Central memory CD8-positive, alpha-beta T cell (primary cell): ENCODE measurements at regions not wholly inside any gene's neighbourhood (a gene's known extent, or its start where the extent isn't known, plus 50 kb on each side); places are given as distances from the start of the nearest gene placed in this dataset.

Experiments used
- ATAC-seq: fragments of 150-1000 bp; cut with Tn5 transposase; replicated peaks from 2 replicates; pipeline ENCODE4 v1.10.0; 2022; ENCODE audit warnings: mild to moderate bottlenecking, moderate FRiP score, moderate number of reproducible peaks; ENCODE audit not compliant: poor library complexity, severe bottlenecking; ENCODE audit errors: extremely low read depth
- DNase-seq, 2 donors: peaks; one replicate each; pipeline ENCODE4 v3.0.0; 2021; ENCODE audit warnings: low spot score in 2 of 2
- H3K27ac Mint-ChIP-seq: one replicate; pipeline ENCODE4 v1.8.0; 2022; ENCODE audit warnings: low read depth, mild to moderate bottlenecking, moderate library complexity, mixed read lengths
- H3K27me3 Mint-ChIP-seq: one replicate; pipeline ENCODE4 v1.8.0; 2022; ENCODE audit warnings: mixed read lengths
- H3K36me3 Mint-ChIP-seq: one replicate; pipeline ENCODE4 v1.8.0; 2022; ENCODE audit warnings: mild to moderate bottlenecking, moderate library complexity, mixed read lengths; ENCODE audit not compliant: insufficient read depth
- H3K4me1 Mint-ChIP-seq: one replicate; pipeline ENCODE4 v1.8.0; 2022; ENCODE audit warnings: mixed read lengths
- H3K4me3 Mint-ChIP-seq: one replicate; pipeline ENCODE4 v1.8.0; 2022; ENCODE audit warnings: mild to moderate bottlenecking, moderate library complexity, mixed read lengths
- H3K9me3 Mint-ChIP-seq: one replicate; pipeline ENCODE4 v1.8.0; 2022; ENCODE audit warnings: mixed read lengths

- peaks cover 9% of the 10 kb centered on the region for H3K9me3 Mint-ChIP-seq
- no peaks in the 10 kb centered on the region for H3K27me3 Mint-ChIP-seq
- no peak overlapping the region for H3K27ac Mint-ChIP-seq
- H3K4me1 Mint-ChIP-seq, result peaks cover 15% of the 10 kb centered on the region
- H3K4me3 Mint-ChIP-seq, result no peak overlapping the region
- DNase-seq (no peak), ATAC-seq (no peak)
- no peaks in the 10 kb centered on the region for H3K36me3 Mint-ChIP-seq
Measured at GRCh38 chr1:108063703-108064102, 98.7 kb upstream of the VAV3 start.

GRCh38 chr1:108059945-108060344 lies 95.0 kb upstream of the VAV3 start:
- H3K9me3 Mint-ChIP-seq, result peaks cover 9% of the 10 kb centered on the region
- ATAC-seq, result no peak
- no peaks in the 10 kb centered on the region for H3K27me3 Mint-ChIP-seq
- DNase-seq, result no peak
- no peaks in the 10 kb centered on the region for H3K36me3 Mint-ChIP-seq
- no peak overlapping the region for H3K4me3 Mint-ChIP-seq
- H3K4me1 Mint-ChIP-seq, result no peaks in the 10 kb centered on the region
- H3K27ac Mint-ChIP-seq, result no peak overlapping the region

- H3K27me3 Mint-ChIP-seq, result no peaks in the 10 kb centered on the region
- no peak overlapping the region for H3K27ac Mint-ChIP-seq
- ATAC-seq (no peak), DNase-seq (no peak)
- no peaks in the 10 kb centered on the region for H3K4me1 Mint-ChIP-seq
- H3K36me3 Mint-ChIP-seq, result no peaks in the 10 kb centered on the region
- H3K9me3 Mint-ChIP-seq, result peaks cover 9% of the 10 kb centered on the region
- no peak overlapping the region for H3K4me3 Mint-ChIP-seq
Measured at GRCh38 chr1:108057541-108057940, 92.6 kb upstream of the VAV3 start.

GRCh38 chr1:108056436-108056990 lies 91.5 kb upstream of the VAV3 start:
- Mint-ChIP-seq H3K27me3 (no peaks in the 10 kb centered on the region), H3K27ac (no peak overlapping the region), H3K36me3 (no peaks in the 10 kb centered on the region), H3K9me3 (peaks cover 2% of the 10 kb centered on the region), H3K4me3 (no peak overlapping the region), H3K4me1 (no peaks in the 10 kb centered on the region)
- ATAC-seq (no peak), DNase-seq (no peak)

DNA sequence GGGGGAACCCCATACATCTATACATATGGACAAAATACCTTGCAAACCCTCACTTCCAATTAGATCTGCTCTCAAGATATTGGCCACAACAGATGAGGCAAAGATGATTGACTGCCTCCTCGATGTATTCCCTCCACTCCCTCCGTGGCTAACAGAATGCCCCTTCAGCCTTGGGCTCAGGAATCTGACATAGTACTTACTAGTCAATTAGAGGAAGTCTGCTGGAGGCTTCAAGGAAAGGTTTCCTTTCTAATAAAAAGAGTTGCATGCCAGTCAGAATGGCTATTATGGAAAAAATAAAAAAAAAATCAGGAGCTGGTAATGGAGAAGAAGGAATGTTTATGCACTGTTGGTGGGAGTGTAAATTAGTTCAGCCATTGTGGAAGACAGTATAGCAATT lies 90.4 kb upstream of the VAV3 start:
- H3K27me3 Mint-ChIP-seq, result no peaks in the 10 kb centered on the region
- no peak overlapping the region for H3K27ac Mint-ChIP-seq
- no peak for DNase-seq
- H3K36me3 Mint-ChIP-seq, result no peaks in the 10 kb centered on the region
- H3K9me3 Mint-ChIP-seq, result no peaks in the 10 kb centered on the region
- H3K4me3 Mint-ChIP-seq, result no peak overlapping the region
- H3K4me1 Mint-ChIP-seq, result peaks cover under 1% of the 10 kb centered on the region
- no peak for ATAC-seq

DNA sequence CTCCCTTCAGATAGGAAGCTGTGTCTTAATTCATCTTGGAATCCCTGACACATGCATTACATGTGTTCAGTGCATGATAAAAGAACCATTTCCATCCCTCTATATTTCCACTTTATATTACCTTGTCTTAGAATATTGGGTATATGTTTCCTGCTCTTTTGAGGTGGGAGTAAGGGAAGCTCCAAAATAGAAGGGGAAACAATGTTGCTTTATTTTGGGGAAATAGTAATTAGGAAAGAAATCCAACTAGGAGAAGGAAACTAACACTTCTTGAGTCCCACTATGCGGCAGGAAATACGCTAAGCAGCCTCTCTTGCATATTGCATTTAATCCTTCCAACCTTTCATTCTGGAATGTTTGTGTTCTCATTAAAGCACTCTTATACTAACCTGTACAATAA lies 89.4 kb upstream of the VAV3 start:
- H3K4me1 Mint-ChIP-seq, result peaks cover 10% of the 10 kb centered on the region
- DNase-seq, result no peak

DNA sequence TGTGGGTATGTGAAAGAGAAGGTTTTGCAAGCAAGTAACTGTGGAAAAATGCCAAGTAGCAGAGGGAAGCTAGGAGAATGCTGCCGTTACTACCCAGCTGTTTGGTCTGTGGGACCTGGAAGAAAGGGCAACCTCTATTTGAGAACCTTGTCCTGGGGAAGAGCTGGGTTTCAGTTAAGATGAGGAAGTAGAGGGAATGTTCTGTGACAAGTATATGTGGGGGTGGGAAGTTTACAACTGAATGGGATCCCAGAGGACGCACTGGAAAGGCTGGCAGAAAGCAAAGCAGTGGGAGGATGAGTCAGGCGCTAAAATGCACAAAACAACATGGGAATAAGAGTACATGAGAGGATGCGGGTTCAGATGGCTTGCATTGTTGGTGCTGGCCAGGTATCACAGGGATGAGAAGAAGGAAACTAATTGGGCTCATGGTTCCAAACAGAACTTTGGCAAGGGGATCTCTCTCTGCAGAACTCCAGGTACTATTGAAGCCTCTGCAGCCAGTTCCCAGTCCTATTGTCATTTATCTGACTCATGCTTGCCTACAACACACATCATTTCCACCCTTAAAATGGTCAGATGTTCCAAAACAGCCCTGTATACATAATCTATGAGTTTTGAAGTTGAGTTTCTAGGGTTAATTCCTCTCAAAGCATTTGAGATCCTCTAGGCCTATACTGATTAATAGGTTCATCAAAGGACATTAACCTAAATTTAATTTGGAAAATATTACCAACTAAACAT lies 88.5 kb upstream of the VAV3 start:
- no peaks in the 10 kb centered on the region for H3K9me3 Mint-ChIP-seq
- H3K36me3 Mint-ChIP-seq, result no peaks in the 10 kb centered on the region
- H3K27me3 Mint-ChIP-seq, result no peaks in the 10 kb centered on the region
- ATAC-seq (no peak), DNase-seq (no peak)
- H3K4me1 Mint-ChIP-seq, result peaks cover 12% of the 10 kb centered on the region
- no peak overlapping the region for H3K27ac Mint-ChIP-seq
- no peak overlapping the region for H3K4me3 Mint-ChIP-seq

More for the DNA sequence above, 89.4 kb upstream of the VAV3 start:
- Mint-ChIP-seq H3K4me3 (no peak overlapping the region), H3K27ac (no peak overlapping the region), H3K36me3 (no peaks in the 10 kb centered on the region), H3K9me3 (no peaks in the 10 kb centered on the region), H3K27me3 (no peaks in the 10 kb centered on the region)
- no peak for ATAC-seq

GRCh38 chr1:108051631-108052377 lies 86.8 kb upstream of the VAV3 start:
- Mint-ChIP-seq H3K9me3 (no peaks in the 10 kb centered on the region), H3K27ac (no peak overlapping the region), H3K4me3 (no peak overlapping the region), H3K27me3 (no peaks in the 10 kb centered on the region), H3K4me1 (peaks cover 12% of the 10 kb centered on the region), H3K36me3 (no peaks in the 10 kb centered on the region)
- no peak for DNase-seq
- ATAC-seq, result no peak

- DNase-seq (no peak), ATAC-seq (no peak)
- no peak overlapping the region for H3K4me3 Mint-ChIP-seq
- H3K9me3 Mint-ChIP-seq, result no peaks in the 10 kb centered on the region
- H3K36me3 Mint-ChIP-seq, result no peaks in the 10 kb centered on the region
- no peaks in the 10 kb centered on the region for H3K27me3 Mint-ChIP-seq
- H3K4me1 Mint-ChIP-seq, result peaks cover 12% of the 10 kb centered on the region
- H3K27ac Mint-ChIP-seq, result no peak overlapping the region
Measured at GRCh38 chr1:108050911-108051629, 86.1 kb upstream of the VAV3 start.

DNA sequence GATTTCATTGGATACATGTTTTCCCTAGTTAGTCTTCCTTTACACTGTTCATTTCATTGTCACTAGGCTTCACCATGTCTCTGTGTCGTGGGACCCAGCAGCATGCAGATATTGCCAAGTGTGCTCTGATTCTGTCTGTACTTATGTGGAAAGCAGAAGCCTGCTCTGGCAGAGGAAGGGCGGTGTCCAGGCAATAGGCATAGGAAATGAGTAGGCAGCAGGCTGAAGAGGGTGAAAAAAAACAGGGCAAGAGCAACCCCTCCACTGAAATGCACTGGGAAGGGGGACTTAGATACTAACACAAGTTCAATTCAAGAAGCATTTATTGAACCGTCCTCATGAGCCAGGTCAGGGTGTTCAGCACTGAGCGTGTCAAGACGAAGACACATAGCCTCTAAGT lies 85.2 kb upstream of the VAV3 start:
- ATAC-seq (no peak), DNase-seq (no peak)
- Mint-ChIP-seq H3K27ac (no peak overlapping the region), H3K36me3 (no peaks in the 10 kb centered on the region), H3K4me1 (peaks cover 12% of the 10 kb centered on the region), H3K9me3 (no peaks in the 10 kb centered on the region), H3K27me3 (no peaks in the 10 kb centered on the region), H3K4me3 (no peak overlapping the region)

- Mint-ChIP-seq H3K4me3 (no peak overlapping the region), H3K27ac (no peak overlapping the region), H3K27me3 (no peaks in the 10 kb centered on the region), H3K9me3 (no peaks in the 10 kb centered on the region), H3K4me1 (peaks cover 15% of the 10 kb centered on the region), H3K36me3 (no peaks in the 10 kb centered on the region)
- DNase-seq (no peak), ATAC-seq (peak; percentile 49)
Measured at GRCh38 chr1:108049178-108049819, 84.3 kb upstream of the VAV3 start.
